ENCODE measurements at regions not wholly inside any gene's neighbourhood (a gene's known extent, or its start where the extent isn't known, plus 50 kb on each side); places are given as distances from the start of the nearest gene placed in this dataset.

- Histone ChIP-seq H2AFZ (ENCODE audit: low read depth, low read length) (no peak overlapping the region), H3K9me3 (ENCODE audit: insufficient read depth, low read length) (no peaks in the 10 kb centered on the region), H3K4me1 (ENCODE audit: low read length) (no peaks in the 10 kb centered on the region), H3K9ac (ENCODE audit: low read length) (no peak overlapping the region), H3K4me3 (ENCODE audit: low read length) (no peak overlapping the region), H3K36me3 (replicated peaks; ENCODE audit: low read depth, low read length) (no peaks in the 10 kb centered on the region), H3K27me3 (ENCODE audit: low read depth, low read length) (no peaks in the 10 kb centered on the region), H3K27ac (ENCODE audit: low read length) (no peak overlapping the region), H3K79me2 (ENCODE audit: low read length) (no peaks in the 10 kb centered on the region), H3K4me2 (ENCODE audit: low read length) (no peak overlapping the region), H4K20me1 (ENCODE audit: insufficient read depth, low read length) (no peaks in the 10 kb centered on the region)
- TF ChIP-seq CTCF (IDR thresholded peaks at IDR 0.05; ENCODE audit: low read depth, low read length): no peak
- no peak for TF ChIP-seq EZH2phosphoT487 (IDR thresholded peaks at IDR 0.05; ENCODE audit: low read depth)
These were observed 91.3 kb upstream of the OGFRL1 start for GRCh38 chr6:71197267-71197666.

GRCh38 chr6:71197780-71198179, 90.8 kb upstream of the OGFRL1 start:
- no peak for TF ChIP-seq CTCF (IDR thresholded peaks at IDR 0.05; ENCODE audit: low read depth, low read length)
- no peaks in the 10 kb centered on the region for H3K27me3 ChIP-seq (ENCODE audit: low read depth, low read length)
- H2AFZ ChIP-seq (ENCODE audit: low read depth, low read length): no peak overlapping the region
- no peak overlapping the region for H3K9ac ChIP-seq (ENCODE audit: low read length)
- H3K4me1 ChIP-seq (ENCODE audit: low read length): no peaks in the 10 kb centered on the region
- no peak overlapping the region for H3K4me3 ChIP-seq (ENCODE audit: low read length)
- H4K20me1 ChIP-seq (ENCODE audit: insufficient read depth, low read length): no peaks in the 10 kb centered on the region
- H3K4me2 ChIP-seq (ENCODE audit: low read length): no peak overlapping the region
- no peaks in the 10 kb centered on the region for H3K36me3 ChIP-seq (replicated peaks; ENCODE audit: low read depth, low read length)
- H3K9me3 ChIP-seq (ENCODE audit: insufficient read depth, low read length): no peaks in the 10 kb centered on the region
- no peak overlapping the region for H3K27ac ChIP-seq (ENCODE audit: low read length)
- H3K79me2 ChIP-seq (ENCODE audit: low read length): no peaks in the 10 kb centered on the region

DNA sequence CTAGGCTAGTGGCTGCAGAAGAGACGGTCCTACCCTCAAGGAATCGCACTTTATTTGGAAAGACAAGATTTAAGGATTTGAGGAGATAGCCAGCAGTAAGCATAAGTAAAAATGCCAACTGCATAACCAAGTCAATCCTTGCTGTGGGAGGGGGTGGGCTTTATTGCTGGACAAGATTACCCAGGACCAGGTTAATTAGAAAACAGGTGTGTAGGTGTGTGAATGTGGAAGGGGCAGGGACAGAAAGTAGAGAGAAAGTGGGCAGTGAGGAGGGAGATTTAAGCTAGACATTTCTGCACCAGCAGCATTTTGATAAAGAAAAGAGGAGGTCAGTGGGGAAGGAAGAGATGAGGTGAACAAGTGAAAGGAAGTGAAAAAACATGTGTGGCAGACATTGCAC, 89.7 kb upstream of the OGFRL1 start:
- H3K27me3 ChIP-seq (ENCODE audit: low read depth, low read length): no peaks in the 10 kb centered on the region

DNA sequence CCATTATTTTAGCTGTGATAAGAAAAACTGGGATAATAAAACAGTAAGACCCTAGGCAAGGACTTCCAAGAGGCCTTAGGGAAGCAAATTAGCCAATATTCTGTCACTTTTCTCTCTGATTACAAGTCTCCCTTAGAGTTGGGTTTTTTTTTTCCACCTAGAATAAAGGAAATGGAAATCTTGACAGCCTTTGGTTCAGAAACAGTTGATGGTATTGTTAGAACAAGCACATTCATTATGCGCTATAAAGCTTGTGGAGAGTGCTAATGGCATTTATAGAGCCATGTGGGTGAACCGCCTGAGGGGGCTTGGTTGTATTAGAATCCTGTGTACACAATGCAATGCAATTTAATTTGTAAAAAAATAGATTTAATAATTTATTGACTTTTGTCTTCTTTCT, 88.9 kb upstream of the OGFRL1 start:
- no peaks in the 10 kb centered on the region for H3K9me3 ChIP-seq (ENCODE audit: insufficient read depth, low read length)
- no peaks in the 10 kb centered on the region for H3K27me3 ChIP-seq (ENCODE audit: low read depth, low read length)
- no peak for TF ChIP-seq EZH2phosphoT487 (IDR thresholded peaks at IDR 0.05; ENCODE audit: low read depth)
- no peak for TF ChIP-seq CTCF (IDR thresholded peaks at IDR 0.05; ENCODE audit: low read depth, low read length)
- no peaks in the 10 kb centered on the region for H4K20me1 ChIP-seq (ENCODE audit: insufficient read depth, low read length)
- no peak overlapping the region for H2AFZ ChIP-seq (ENCODE audit: low read depth, low read length)
- H3K4me3 ChIP-seq (ENCODE audit: low read length): no peak overlapping the region
- H3K9ac ChIP-seq (ENCODE audit: low read length): no peak overlapping the region
- H3K4me2 ChIP-seq (ENCODE audit: low read length): no peak overlapping the region
- no peaks in the 10 kb centered on the region for H3K36me3 ChIP-seq (replicated peaks; ENCODE audit: low read depth, low read length)
- no peaks in the 10 kb centered on the region for H3K4me1 ChIP-seq (ENCODE audit: low read length)
- no peaks in the 10 kb centered on the region for H3K79me2 ChIP-seq (ENCODE audit: low read length)
- H3K27ac ChIP-seq (ENCODE audit: low read length): no peak overlapping the region

More for the DNA sequence above, 89.7 kb upstream of the OGFRL1 start:
- H3K4me3 ChIP-seq (ENCODE audit: low read length): no peak overlapping the region
- H3K4me2 ChIP-seq (ENCODE audit: low read length): no peak overlapping the region
- no peak overlapping the region for H3K9ac ChIP-seq (ENCODE audit: low read length)
- no peaks in the 10 kb centered on the region for H3K36me3 ChIP-seq (replicated peaks; ENCODE audit: low read depth, low read length)
- no peak overlapping the region for H3K27ac ChIP-seq (ENCODE audit: low read length)
- H3K9me3 ChIP-seq (ENCODE audit: insufficient read depth, low read length): no peaks in the 10 kb centered on the region
- H3K79me2 ChIP-seq (ENCODE audit: low read length): no peaks in the 10 kb centered on the region
- no peaks in the 10 kb centered on the region for H4K20me1 ChIP-seq (ENCODE audit: insufficient read depth, low read length)
- TF ChIP-seq EZH2phosphoT487 (IDR thresholded peaks at IDR 0.05; ENCODE audit: low read depth): no peak
- TF ChIP-seq CTCF (IDR thresholded peaks at IDR 0.05; ENCODE audit: low read depth, low read length): no peak
- no peaks in the 10 kb centered on the region for H3K4me1 ChIP-seq (ENCODE audit: low read length)
- H2AFZ ChIP-seq (ENCODE audit: low read depth, low read length): no peak overlapping the region
